GM23338 (cell line): ENCODE measurements at regions not wholly inside any gene's neighbourhood (a gene's known extent, or its start where the extent isn't known, plus 50 kb on each side); places are given as distances from the start of the nearest gene placed in this dataset.

ENCODE experiments used
- ATAC-seq: fragments of 200-7000 bp; cut with Tn5 transposase; 3 replicates; pipeline ENCODE4 v1.9.1; 2020
- DNase-seq: peaks from one replicate; pipeline ENCODE4 v3.0.0-alpha.2; 2015; ENCODE audit warnings: low spot score
- H2AFZ ChIP-seq: fragments of 200-600 bp; sonication (generic); 2 replicates; pipeline ENCODE4 v1.8.0; 2016; ENCODE audit warnings: antibody characterized with exemption, mild to moderate bottlenecking, moderate library complexity
- H3F3A ChIP-seq: fragments of 200-600 bp; sonication (generic); replicated peaks from 2 replicates; pipeline ENCODE4 v1.8.0; 2017; ENCODE audit warnings: antibody characterized with exemption, mixed run types, low read depth
- H3K27ac ChIP-seq: fragments of 200-600 bp; sonication (generic); 2 replicates; pipeline ENCODE4 v1.6.1; 2016; ENCODE audit warnings: low read depth
- H3K27me3 ChIP-seq: fragments of 200-600 bp; sonication (generic); 2 replicates; pipeline ENCODE4 v1.8.0; 2016; ENCODE audit warnings: mild to moderate bottlenecking, mixed run types, moderate library complexity; ENCODE audit not compliant: insufficient read depth
- H3K36me3 ChIP-seq: fragments of 200-600 bp; sonication (generic); 2 replicates; pipeline ENCODE4 v1.8.0; 2016; ENCODE audit warnings: mild to moderate bottlenecking; ENCODE audit not compliant: insufficient read depth
- H3K4me1 ChIP-seq: fragments of 200-600 bp; sonication (generic); 2 replicates; pipeline ENCODE4 v1.8.0; 2016; ENCODE audit warnings: mild to moderate bottlenecking, moderate library complexity; ENCODE audit not compliant: insufficient read depth
- H3K4me2 ChIP-seq: fragments of 200-600 bp; sonication (generic); 2 replicates; pipeline ENCODE4 v1.7.1; 2017; ENCODE audit warnings: mixed run types
- H3K4me3 ChIP-seq: fragments of 200-600 bp; sonication (generic); 2 replicates; pipeline ENCODE4 v1.6.1; 2016; ENCODE audit warnings: mixed run types
- H3K79me2 ChIP-seq: fragments of 200-600 bp; sonication (generic); replicated peaks from 2 replicates; pipeline ENCODE4 v1.8.0; 2017; ENCODE audit warnings: mild to moderate bottlenecking; ENCODE audit not compliant: insufficient read depth
- H3K9me2 ChIP-seq: fragments of 200-600 bp; sonication (generic); 2 replicates; pipeline ENCODE4 v1.8.0; 2017; ENCODE audit not compliant: insufficient read depth
- H4K20me1 ChIP-seq: fragments of 200-600 bp; sonication (generic); replicated peaks from 2 replicates; pipeline ENCODE4 v1.8.0; 2017; ENCODE audit warnings: mild to moderate bottlenecking; ENCODE audit not compliant: insufficient read depth
- H3K27ac Mint-ChIP-seq: 2 replicates; pipeline ENCODE4 v1.8.0; 2020; ENCODE audit warnings: inconsistent platforms, mild to moderate bottlenecking, moderate library complexity, mixed read lengths
- H3K27me3 Mint-ChIP-seq: 3 replicates; pipeline ENCODE4 v1.8.0; 2022; ENCODE audit warnings: low read depth, mild to moderate bottlenecking, moderate library complexity, mixed read lengths, inconsistent platforms; ENCODE audit not compliant: insufficient read depth, poor library complexity
- H3K36me3 Mint-ChIP-seq: 3 replicates; pipeline ENCODE4 v1.8.0; 2021; ENCODE audit warnings: low read depth, mild to moderate bottlenecking, inconsistent platforms, moderate library complexity, mixed read lengths
- H3K4me1 Mint-ChIP-seq: 3 replicates; pipeline ENCODE4 v1.8.0; 2020; ENCODE audit warnings: mild to moderate bottlenecking, inconsistent platforms, mixed read lengths
- H3K4me3 Mint-ChIP-seq: 3 replicates; pipeline ENCODE4 v1.8.0; 2021; ENCODE audit warnings: moderate library complexity, mild to moderate bottlenecking, inconsistent platforms, mixed read lengths
- H3K9me3 Mint-ChIP-seq: 3 replicates; pipeline ENCODE4 v1.8.0; 2020; ENCODE audit warnings: moderate library complexity, mild to moderate bottlenecking, inconsistent platforms, mixed read lengths
- CREB1 ChIP-seq: fragments of 250-450 bp; sonication (Bioruptor Pico); IDR thresholded peaks from 2 replicates; pipeline ENCODE4 v1.5.0; 2020; ENCODE audit warnings: low read depth, mild to moderate bottlenecking, moderate library complexity
- EZH2 ChIP-seq: fragments of 200-600 bp; sonication (generic); IDR thresholded peaks from one replicate; pipeline ENCODE4 v1.8.0; 2017; ENCODE audit warnings: antibody characterized with exemption, mild to moderate bottlenecking, low read depth; ENCODE audit not compliant: unreplicated experiment
- EZH2phosphoT487 ChIP-seq: fragments of 200-600 bp; sonication (generic); IDR thresholded peaks from one replicate; pipeline ENCODE4 v1.8.1; 2018; ENCODE audit warnings: antibody characterized with exemption; ENCODE audit not compliant: unreplicated experiment
- JUNB ChIP-seq: IDR thresholded peaks from one replicate; pipeline ENCODE4 v1.6.1; 2016; ENCODE audit warnings: antibody characterized with exemption; ENCODE audit not compliant: unreplicated experiment
- NANOG ChIP-seq: IDR thresholded peaks from 2 replicates; pipeline ENCODE4 v1.6.1; 2016; ENCODE audit warnings: antibody characterized with exemption, borderline replicate concordance
- POLR2AphosphoS5 ChIP-seq: IDR thresholded peaks from 2 replicates; pipeline ENCODE4 v1.6.1; 2016; ENCODE audit warnings: antibody characterized with exemption, low read depth
- STAT1 ChIP-seq: IDR thresholded peaks from one replicate; pipeline ENCODE4 v1.6.1; 2016; ENCODE audit warnings: antibody characterized with exemption; ENCODE audit not compliant: unreplicated experiment
- ZNF114 ChIP-seq: fragments of 250-450 bp; sonication (Bioruptor Pico); IDR thresholded peaks from 2 replicates; pipeline ENCODE4 v1.5.0; 2020; ENCODE audit warnings: mild to moderate bottlenecking, moderate library complexity
- ZNF331 ChIP-seq: fragments of 250-450 bp; sonication (Bioruptor Pico); IDR thresholded peaks from 2 replicates; pipeline ENCODE4 v1.5.0; 2020; ENCODE audit warnings: low read depth, mild to moderate bottlenecking, moderate library complexity
- TF ChIP-seq, protein P1 (sequence below), 2 experiments: fragments of 200-600 bp in 1 of 2; sonication (generic) in 1 of 2; conservative IDR thresholded peaks; 2 replicates each; pipeline versions ENCODE4 v1.5.1 to v1.6.1; 2016 to 2017; ENCODE audit warnings: antibody characterized with exemption in 2 of 2, low read depth in 2 of 2, mild to moderate bottlenecking in 2 of 2, moderate library complexity in 1 of 2
- TF ChIP-seq, protein P2 (sequence below): IDR thresholded peaks from 2 replicates; pipeline ENCODE4 v1.6.1; 2016; ENCODE audit warnings: antibody characterized with exemption
- TF ChIP-seq, protein P3 (sequence below): IDR thresholded peaks from one replicate; pipeline ENCODE4 v1.6.1; 2018; ENCODE audit warnings: antibody characterized with exemption; ENCODE audit not compliant: unreplicated experiment
- TF ChIP-seq, protein P4 (sequence below): fragments of 250-450 bp; sonication (Bioruptor Pico); IDR thresholded peaks from 2 replicates; pipeline ENCODE4 v1.5.0; 2020; ENCODE audit warnings: mild to moderate bottlenecking, moderate library complexity

DNA sequence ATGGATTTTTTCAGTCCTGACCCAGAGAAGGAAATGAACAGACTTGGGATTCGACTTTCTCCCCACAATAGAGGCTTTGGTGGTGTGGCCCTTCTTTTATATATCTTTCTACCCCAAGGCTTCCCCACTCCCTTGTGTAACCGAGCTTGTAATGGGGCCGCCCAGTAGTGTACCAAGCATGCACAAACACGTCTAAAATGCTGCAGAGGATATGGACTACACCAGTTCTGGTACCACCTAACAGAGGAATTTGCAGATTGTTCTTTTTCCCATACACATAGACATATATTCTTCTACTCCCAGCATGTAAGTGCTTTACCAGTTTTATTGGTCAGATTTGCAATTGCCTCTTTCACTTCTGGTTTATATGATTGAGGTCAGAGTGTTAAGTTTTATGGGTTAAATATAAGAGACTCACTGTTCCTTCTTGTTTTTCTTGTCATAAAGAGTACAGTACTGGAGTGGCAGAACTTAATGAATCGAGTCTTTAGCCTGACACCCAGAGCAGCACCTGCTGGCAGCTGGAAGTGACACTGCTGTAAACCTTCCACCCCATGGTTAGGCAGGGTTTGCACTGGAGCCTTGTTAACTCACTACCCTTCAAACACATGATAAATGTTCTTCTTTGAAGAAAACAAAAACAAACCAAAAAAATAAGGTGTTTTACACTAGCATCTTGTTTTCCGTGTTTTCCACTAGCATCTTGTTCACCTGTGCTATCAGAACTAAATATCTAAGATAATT, 198.6 kb downstream of the PTPRC start:
- Histone ChIP-seq H3K4me2 (no peak overlapping the region), H3K79me2 (no peaks in the 10 kb centered on the region), H3K9me2 (0 out of 2 replicates have a peak, but pooled peaks cover 15% of the 10 kb centered on the region), H3K4me1 (no peaks in the 10 kb centered on the region), H3K27ac (no peak overlapping the region), H4K20me1 (no peaks in the 10 kb centered on the region), H3K4me3 (no peak overlapping the region), H3K27me3 (no peaks in the 10 kb centered on the region), H2AFZ (no peak overlapping the region), H3F3A (no peaks in the 10 kb centered on the region), H3K36me3 (no peaks in the 10 kb centered on the region)
- H3K27me3 Mint-ChIP-seq, result no peaks in the 10 kb centered on the region
- H3K27ac Mint-ChIP-seq, result no peak overlapping the region
- H3K4me3 Mint-ChIP-seq, result no peak overlapping the region
- TF ChIP-seq, protein P1, sequence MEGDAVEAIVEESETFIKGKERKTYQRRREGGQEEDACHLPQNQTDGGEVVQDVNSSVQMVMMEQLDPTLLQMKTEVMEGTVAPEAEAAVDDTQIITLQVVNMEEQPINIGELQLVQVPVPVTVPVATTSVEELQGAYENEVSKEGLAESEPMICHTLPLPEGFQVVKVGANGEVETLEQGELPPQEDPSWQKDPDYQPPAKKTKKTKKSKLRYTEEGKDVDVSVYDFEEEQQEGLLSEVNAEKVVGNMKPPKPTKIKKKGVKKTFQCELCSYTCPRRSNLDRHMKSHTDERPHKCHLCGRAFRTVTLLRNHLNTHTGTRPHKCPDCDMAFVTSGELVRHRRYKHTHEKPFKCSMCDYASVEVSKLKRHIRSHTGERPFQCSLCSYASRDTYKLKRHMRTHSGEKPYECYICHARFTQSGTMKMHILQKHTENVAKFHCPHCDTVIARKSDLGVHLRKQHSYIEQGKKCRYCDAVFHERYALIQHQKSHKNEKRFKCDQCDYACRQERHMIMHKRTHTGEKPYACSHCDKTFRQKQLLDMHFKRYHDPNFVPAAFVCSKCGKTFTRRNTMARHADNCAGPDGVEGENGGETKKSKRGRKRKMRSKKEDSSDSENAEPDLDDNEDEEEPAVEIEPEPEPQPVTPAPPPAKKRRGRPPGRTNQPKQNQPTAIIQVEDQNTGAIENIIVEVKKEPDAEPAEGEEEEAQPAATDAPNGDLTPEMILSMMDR (conservative IDR thresholded peaks at IDR 0.05; ENCODE audit: low read depth in 2 of 2), result no peak
- TF ChIP-seq, protein P2, sequence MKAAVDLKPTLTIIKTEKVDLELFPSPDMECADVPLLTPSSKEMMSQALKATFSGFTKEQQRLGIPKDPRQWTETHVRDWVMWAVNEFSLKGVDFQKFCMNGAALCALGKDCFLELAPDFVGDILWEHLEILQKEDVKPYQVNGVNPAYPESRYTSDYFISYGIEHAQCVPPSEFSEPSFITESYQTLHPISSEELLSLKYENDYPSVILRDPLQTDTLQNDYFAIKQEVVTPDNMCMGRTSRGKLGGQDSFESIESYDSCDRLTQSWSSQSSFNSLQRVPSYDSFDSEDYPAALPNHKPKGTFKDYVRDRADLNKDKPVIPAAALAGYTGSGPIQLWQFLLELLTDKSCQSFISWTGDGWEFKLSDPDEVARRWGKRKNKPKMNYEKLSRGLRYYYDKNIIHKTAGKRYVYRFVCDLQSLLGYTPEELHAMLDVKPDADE, result no peak
- TF ChIP-seq EZH2phosphoT487 (no peak), STAT1 (no peak), POLR2AphosphoS5 (no peak), ZNF114 (no peak), ZNF331 (CRISPR knock-in tag) (no peak), EZH2 (no peak), NANOG (no peak), CREB1 (CRISPR knock-in tag) (no peak), JUNB (no peak)
- TF ChIP-seq, protein P3, sequence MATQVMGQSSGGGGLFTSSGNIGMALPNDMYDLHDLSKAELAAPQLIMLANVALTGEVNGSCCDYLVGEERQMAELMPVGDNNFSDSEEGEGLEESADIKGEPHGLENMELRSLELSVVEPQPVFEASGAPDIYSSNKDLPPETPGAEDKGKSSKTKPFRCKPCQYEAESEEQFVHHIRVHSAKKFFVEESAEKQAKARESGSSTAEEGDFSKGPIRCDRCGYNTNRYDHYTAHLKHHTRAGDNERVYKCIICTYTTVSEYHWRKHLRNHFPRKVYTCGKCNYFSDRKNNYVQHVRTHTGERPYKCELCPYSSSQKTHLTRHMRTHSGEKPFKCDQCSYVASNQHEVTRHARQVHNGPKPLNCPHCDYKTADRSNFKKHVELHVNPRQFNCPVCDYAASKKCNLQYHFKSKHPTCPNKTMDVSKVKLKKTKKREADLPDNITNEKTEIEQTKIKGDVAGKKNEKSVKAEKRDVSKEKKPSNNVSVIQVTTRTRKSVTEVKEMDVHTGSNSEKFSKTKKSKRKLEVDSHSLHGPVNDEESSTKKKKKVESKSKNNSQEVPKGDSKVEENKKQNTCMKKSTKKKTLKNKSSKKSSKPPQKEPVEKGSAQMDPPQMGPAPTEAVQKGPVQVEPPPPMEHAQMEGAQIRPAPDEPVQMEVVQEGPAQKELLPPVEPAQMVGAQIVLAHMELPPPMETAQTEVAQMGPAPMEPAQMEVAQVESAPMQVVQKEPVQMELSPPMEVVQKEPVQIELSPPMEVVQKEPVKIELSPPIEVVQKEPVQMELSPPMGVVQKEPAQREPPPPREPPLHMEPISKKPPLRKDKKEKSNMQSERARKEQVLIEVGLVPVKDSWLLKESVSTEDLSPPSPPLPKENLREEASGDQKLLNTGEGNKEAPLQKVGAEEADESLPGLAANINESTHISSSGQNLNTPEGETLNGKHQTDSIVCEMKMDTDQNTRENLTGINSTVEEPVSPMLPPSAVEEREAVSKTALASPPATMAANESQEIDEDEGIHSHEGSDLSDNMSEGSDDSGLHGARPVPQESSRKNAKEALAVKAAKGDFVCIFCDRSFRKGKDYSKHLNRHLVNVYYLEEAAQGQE, result no peak
- TF ChIP-seq, protein P4, sequence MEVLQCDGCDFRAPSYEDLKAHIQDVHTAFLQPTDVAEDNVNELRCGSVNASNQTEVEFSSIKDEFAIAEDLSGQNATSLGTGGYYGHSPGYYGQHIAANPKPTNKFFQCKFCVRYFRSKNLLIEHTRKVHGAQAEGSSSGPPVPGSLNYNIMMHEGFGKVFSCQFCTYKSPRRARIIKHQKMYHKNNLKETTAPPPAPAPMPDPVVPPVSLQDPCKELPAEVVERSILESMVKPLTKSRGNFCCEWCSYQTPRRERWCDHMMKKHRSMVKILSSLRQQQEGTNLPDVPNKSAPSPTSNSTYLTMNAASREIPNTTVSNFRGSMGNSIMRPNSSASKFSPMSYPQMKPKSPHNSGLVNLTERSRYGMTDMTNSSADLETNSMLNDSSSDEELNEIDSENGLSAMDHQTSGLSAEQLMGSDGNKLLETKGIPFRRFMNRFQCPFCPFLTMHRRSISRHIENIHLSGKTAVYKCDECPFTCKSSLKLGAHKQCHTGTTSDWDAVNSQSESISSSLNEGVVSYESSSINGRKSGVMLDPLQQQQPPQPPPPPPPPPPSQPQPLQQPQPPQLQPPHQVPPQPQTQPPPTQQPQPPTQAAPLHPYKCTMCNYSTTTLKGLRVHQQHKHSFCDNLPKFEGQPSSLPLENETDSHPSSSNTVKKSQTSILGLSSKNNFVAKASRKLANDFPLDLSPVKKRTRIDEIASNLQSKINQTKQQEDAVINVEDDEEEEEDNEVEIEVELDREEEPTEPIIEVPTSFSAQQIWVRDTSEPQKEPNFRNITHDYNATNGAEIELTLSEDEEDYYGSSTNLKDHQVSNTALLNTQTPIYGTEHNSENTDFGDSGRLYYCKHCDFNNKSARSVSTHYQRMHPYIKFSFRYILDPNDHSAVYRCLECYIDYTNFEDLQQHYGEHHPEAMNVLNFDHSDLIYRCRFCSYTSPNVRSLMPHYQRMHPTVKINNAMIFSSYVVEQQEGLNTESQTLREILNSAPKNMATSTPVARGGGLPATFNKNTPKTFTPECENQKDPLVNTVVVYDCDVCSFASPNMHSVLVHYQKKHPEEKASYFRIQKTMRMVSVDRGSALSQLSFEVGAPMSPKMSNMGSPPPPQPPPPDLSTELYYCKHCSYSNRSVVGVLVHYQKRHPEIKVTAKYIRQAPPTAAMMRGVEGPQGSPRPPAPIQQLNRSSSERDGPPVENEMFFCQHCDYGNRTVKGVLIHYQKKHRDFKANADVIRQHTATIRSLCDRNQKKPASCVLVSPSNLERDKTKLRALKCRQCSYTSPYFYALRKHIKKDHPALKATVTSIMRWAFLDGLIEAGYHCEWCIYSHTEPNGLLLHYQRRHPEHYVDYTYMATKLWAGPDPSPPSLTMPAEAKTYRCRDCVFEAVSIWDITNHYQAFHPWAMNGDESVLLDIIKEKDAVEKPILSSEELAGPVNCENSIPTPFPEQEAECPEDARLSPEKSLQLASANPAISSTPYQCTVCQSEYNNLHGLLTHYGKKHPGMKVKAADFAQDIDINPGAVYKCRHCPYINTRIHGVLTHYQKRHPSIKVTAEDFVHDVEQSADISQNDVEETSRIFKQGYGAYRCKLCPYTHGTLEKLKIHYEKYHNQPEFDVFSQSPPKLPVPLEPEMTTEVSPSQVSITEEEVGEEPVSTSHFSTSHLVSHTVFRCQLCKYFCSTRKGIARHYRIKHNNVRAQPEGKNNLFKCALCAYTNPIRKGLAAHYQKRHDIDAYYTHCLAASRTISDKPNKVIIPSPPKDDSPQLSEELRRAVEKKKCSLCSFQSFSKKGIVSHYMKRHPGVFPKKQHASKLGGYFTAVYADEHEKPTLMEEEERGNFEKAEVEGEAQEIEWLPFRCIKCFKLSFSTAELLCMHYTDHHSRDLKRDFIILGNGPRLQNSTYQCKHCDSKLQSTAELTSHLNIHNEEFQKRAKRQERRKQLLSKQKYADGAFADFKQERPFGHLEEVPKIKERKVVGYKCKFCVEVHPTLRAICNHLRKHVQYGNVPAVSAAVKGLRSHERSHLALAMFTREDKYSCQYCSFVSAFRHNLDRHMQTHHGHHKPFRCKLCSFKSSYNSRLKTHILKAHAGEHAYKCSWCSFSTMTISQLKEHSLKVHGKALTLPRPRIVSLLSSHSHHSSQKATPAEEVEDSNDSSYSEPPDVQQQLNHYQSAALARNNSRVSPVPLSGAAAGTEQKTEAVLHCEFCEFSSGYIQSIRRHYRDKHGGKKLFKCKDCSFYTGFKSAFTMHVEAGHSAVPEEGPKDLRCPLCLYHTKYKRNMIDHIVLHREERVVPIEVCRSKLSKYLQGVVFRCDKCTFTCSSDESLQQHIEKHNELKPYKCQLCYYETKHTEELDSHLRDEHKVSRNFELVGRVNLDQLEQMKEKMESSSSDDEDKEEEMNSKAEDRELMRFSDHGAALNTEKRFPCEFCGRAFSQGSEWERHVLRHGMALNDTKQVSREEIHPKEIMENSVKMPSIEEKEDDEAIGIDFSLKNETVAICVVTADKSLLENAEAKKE (CRISPR knock-in tag), result no peak
- ATAC-seq (no peak), DNase-seq (no peak)
- H3K9me3 Mint-ChIP-seq, result no peaks in the 10 kb centered on the region
- H3K36me3 Mint-ChIP-seq, result no peaks in the 10 kb centered on the region
- no peaks in the 10 kb centered on the region; the same call in 2 of the 3 replicates for H3K4me1 Mint-ChIP-seq
